HepG2 (cell line): ENCODE measurements at regions not wholly inside any gene's neighbourhood (a gene's known extent, or its start where the extent isn't known, plus 50 kb on each side); places are given as distances from the start of the nearest gene placed in this dataset.

Source experiments
- ATAC-seq: fragments of 200-7000 bp; cut with Tn5 transposase; 3 replicates; pipeline ENCODE4 v1.9.1; 2020; ENCODE audit warnings: mild to moderate bottlenecking, moderate library complexity
- BruUV-seq: library from RNA; stranded (reverse); fragments of 400-500 nt; replicated peaks from 2 replicates; lab custom pipeline; 2021; lab: Mats Ljungman, UMichigan
- CTCF ChIA-PET: fragments of 300-600 bp; formaldehyde crosslinking; extraction: SDS; loops from one replicate; lab custom pipeline; 2021; ENCODE audit warnings: low total read pairs, inconsistent platforms, low intra/inter-chr PET ratio; lab: Yijun Ruan, JAX
- POLR2A ChIA-PET: fragments of 350-600 bp; sonication (Branson Sonifier 250); formaldehyde crosslinking; loops from one replicate; lab custom pipeline; 2020; ENCODE audit warnings: antibody characterized with exemption, inconsistent platforms; lab: Yijun Ruan, JAX
- DNase-seq: peaks from one replicate; pipeline ENCODE4 v3.0.0-alpha.2; 2015; ENCODE audit warnings: low spot score
- FAIRE-seq: peaks from 3 replicates; lab custom pipeline; 2011; peaks lifted over from hg19 to GRCh38; lab: Jason Lieb, UNC
- H2AFZ ChIP-seq: one replicate; pipeline ENCODE4 v1.6.1; 2011; ENCODE audit warnings: low read length, inconsistent platforms
- H3K27ac ChIP-seq: fragments of 300-600 bp; 3 replicates; pipeline ENCODE4 v1.8.0; 2011; ENCODE audit warnings: mixed run types, mild to moderate bottlenecking, mixed read lengths, low read length, inconsistent platforms; ENCODE audit not compliant: insufficient read depth; ENCODE audit errors: extremely low read length
- H3K27me3 ChIP-seq, 2 experiments: fragments of 200-600 bp in 1 of 2; 2 replicates in 1 of 2; 3 replicates in 1 of 2; pipeline versions ENCODE4 v1.6.0 to v1.8.0; 2011; ENCODE audit warnings: low read length in 2 of 2, mild to moderate bottlenecking in 2 of 2, moderate library complexity in 2 of 2, inconsistent platforms in 1 of 2; ENCODE audit not compliant: insufficient read depth in 2 of 2, control insufficient read depth in 1 of 2
- H3K36me3 ChIP-seq, 2 experiments: fragments of 200-600 bp in 1 of 2; replicated peaks in 1 of 2; 2 replicates in 1 of 2; 3 replicates in 1 of 2; pipeline versions ENCODE4 v1.5.1 to v1.8.0; 2011; ENCODE audit warnings: low read length in 2 of 2, inconsistent platforms in 1 of 2; ENCODE audit not compliant: insufficient read depth in 2 of 2, control insufficient read depth in 1 of 2
- H3K4me1 ChIP-seq: 2 replicates; pipeline ENCODE4 v1.5.1; 2012; ENCODE audit warnings: low read length, inconsistent platforms; ENCODE audit not compliant: insufficient read depth
- H3K4me2 ChIP-seq: 2 replicates; pipeline ENCODE4 v1.6.0; 2011; ENCODE audit warnings: low read depth, low read length, inconsistent platforms
- H3K4me3 ChIP-seq, 3 experiments: fragments of 200-600 bp in 1 of 3; sonication (generic), shearing (Covaris generic) in 1 of 3; replicated peaks in 1 of 3; 2 replicates each; pipeline ENCODE4 v1.5.1; 2011 to 2016; ENCODE audit warnings: low read length in 3 of 3, inconsistent platforms in 2 of 3, low read depth in 2 of 3, mild to moderate bottlenecking in 2 of 3, control low read depth in 1 of 3, mixed read lengths in 1 of 3; ENCODE audit not compliant: insufficient read depth in 1 of 3
- H3K79me2 ChIP-seq: one replicate; pipeline ENCODE4 v1.6.1; 2011; ENCODE audit warnings: low read length, inconsistent platforms; ENCODE audit not compliant: insufficient read depth
- H3K9ac ChIP-seq: 2 replicates; pipeline ENCODE4 v1.6.0; 2011; ENCODE audit warnings: mild to moderate bottlenecking, low read depth, low read length, inconsistent platforms; ENCODE audit not compliant: insufficient read depth
- H3K9me3 ChIP-seq: 2 replicates; pipeline ENCODE4 v1.5.1; 2012; ENCODE audit warnings: mild to moderate bottlenecking, low read length
- H4K20me1 ChIP-seq: 2 replicates; pipeline ENCODE4 v1.6.0; 2011; ENCODE audit warnings: inconsistent platforms, mild to moderate bottlenecking, low read length, moderate library complexity; ENCODE audit not compliant: insufficient read depth
- HOXA3 ChIP-seq: sonication (generic); formaldehyde crosslinking; IDR thresholded peaks from 2 replicates; pipeline ENCODE4 v1.5.0; 2020; ENCODE audit warnings: missing genetic modification reagents
- KAT2B ChIP-seq: fragments of 150-350 bp; IDR thresholded peaks from 2 replicates; pipeline ENCODE4 v1.6.1; 2014; ENCODE audit warnings: low read depth, low read length, borderline replicate concordance
- SOX13 ChIP-seq, 3 experiments: fragments of 450-650 bp in 1 of 3; sonication (generic) in 1 of 3; formaldehyde crosslinking in 1 of 3; IDR thresholded peaks in 2 of 3; conservative IDR thresholded peaks in 1 of 3; 2 replicates each; pipeline versions ENCODE4 v1.5.0 to v1.6.1; 2016 to 2020; ENCODE audit warnings: antibody characterized with exemption in 1 of 3, mild to moderate bottlenecking in 1 of 3, missing compliant biosample characterization in 1 of 3, missing genetic modification reagents in 1 of 3, moderate library complexity in 1 of 3
- ZNF234 ChIP-seq: sonication (generic); formaldehyde crosslinking; conservative IDR thresholded peaks from 2 replicates; pipeline ENCODE4 v1.5.1; 2020; ENCODE audit warnings: mild to moderate bottlenecking, missing genetic modification reagents
- ZNF501 ChIP-seq: sonication (generic); formaldehyde crosslinking; IDR thresholded peaks from 2 replicates; pipeline ENCODE4 v1.5.1; 2020; ENCODE audit warnings: mild to moderate bottlenecking, moderate library complexity, missing genetic modification reagents
- WGBS: methylation state at CpG from one replicate; pipeline ENCODE4 v1.1.6; 2017; ENCODE audit warnings: low lambda C conversion rate; 5-methylcytosine and 5-hydroxymethylcytosine counted together
- in situ Hi-C: cut with HindIII; loops from 2 replicates; pipeline ENCODE4 v1.10.0; 2017; ENCODE audit warnings: low pct_unique_long_range_greater_than_20kb; ENCODE audit not compliant: extremely low pct_ligation_motif_present
- intact Hi-C: fragments of 100-400 bp; cut with micrococcal nuclease; formaldehyde crosslinking; loops from one replicate; pipeline ENCODE4 v1.10.0; 2022; ENCODE audit not compliant: unreplicated experiment
- TF ChIP-seq, protein P1 (sequence below): sonication (generic); formaldehyde crosslinking; IDR thresholded peaks from 2 replicates; pipeline ENCODE4 v1.5.1; 2020; ENCODE audit warnings: missing genetic modification reagents, mild to moderate bottlenecking, borderline replicate concordance
- TF ChIP-seq, protein P2 (sequence below): sonication (generic); formaldehyde crosslinking; IDR thresholded peaks from 2 replicates; pipeline ENCODE4 v1.4.0; 2020; ENCODE audit warnings: mild to moderate bottlenecking, missing genetic modification reagents
- TF ChIP-seq, protein P3 (sequence below): sonication (generic); formaldehyde crosslinking; IDR thresholded peaks from 2 replicates; pipeline ENCODE4 v1.4.0; 2020; ENCODE audit warnings: missing genetic modification reagents

DNA sequence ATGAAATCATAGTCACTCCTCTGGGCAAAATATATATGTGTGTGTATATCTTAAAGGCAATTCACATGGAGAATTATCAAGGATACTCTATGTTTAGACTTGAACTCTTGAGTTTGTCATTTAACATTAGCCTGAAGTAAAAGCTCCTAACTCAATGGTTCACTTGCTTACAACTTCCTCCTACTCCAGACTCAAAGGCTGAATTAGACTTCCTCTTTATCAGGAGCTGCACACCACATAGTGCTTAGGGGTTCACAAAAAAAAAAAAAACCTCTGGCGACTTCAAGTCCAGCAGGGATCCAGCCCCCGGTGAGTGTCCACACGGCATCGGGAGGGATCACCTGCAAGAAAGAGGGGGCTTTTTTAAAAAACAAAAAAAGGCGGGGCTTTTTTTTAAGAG is 68.2 kb upstream of the LSM14A start:
- Histone ChIP-seq H3K79me2 (no peaks in the 10 kb centered on the region), H3K36me3 (no peaks in the 10 kb centered on the region), H3K27ac (no peak overlapping the region), H3K27me3 (peaks cover 1 to 4% of the 10 kb centered on the region in 2 experiments; a peak in 2 of 5 replicates), H4K20me1 (no peaks in the 10 kb centered on the region), H3K4me1 (no peaks in the 10 kb centered on the region), H2AFZ (no peak overlapping the region)
- DNase-seq (no peak), ATAC-seq (no peak), FAIRE-seq (no peak)
- BruUV-seq = no TSS peak
- in situ Hi-C loops = no loop called here
- 42% methylated on average over 5 of the region's 5 CpGs for WGBS
- TF ChIP-seq SOX13 (IDR thresholded peaks at IDR 0.05) (no peak), SOX13 (CRISPR knock-in tag; conservative IDR thresholded peaks at IDR 0.05 in 1 of 2, IDR thresholded peaks at IDR 0.05 in 1 of 2) (no peak), ZNF501 (CRISPR knock-in tag) (no peak), ZNF234 (no peak), KAT2B (no peak), HOXA3 (CRISPR knock-in tag) (no peak)
- TF ChIP-seq, protein P1, sequence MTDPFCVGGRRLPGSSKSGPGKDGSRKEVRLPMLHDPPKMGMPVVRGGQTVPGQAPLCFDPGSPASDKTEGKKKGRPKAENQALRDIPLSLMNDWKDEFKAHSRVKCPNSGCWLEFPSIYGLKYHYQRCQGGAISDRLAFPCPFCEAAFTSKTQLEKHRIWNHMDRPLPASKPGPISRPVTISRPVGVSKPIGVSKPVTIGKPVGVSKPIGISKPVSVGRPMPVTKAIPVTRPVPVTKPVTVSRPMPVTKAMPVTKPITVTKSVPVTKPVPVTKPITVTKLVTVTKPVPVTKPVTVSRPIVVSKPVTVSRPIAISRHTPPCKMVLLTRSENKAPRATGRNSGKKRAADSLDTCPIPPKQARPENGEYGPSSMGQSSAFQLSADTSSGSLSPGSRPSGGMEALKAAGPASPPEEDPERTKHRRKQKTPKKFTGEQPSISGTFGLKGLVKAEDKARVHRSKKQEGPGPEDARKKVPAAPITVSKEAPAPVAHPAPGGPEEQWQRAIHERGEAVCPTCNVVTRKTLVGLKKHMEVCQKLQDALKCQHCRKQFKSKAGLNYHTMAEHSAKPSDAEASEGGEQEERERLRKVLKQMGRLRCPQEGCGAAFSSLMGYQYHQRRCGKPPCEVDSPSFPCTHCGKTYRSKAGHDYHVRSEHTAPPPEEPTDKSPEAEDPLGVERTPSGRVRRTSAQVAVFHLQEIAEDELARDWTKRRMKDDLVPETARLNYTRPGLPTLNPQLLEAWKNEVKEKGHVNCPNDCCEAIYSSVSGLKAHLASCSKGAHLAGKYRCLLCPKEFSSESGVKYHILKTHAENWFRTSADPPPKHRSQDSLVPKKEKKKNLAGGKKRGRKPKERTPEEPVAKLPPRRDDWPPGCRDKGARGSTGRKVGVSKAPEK = no peak
- TF ChIP-seq, protein P2, sequence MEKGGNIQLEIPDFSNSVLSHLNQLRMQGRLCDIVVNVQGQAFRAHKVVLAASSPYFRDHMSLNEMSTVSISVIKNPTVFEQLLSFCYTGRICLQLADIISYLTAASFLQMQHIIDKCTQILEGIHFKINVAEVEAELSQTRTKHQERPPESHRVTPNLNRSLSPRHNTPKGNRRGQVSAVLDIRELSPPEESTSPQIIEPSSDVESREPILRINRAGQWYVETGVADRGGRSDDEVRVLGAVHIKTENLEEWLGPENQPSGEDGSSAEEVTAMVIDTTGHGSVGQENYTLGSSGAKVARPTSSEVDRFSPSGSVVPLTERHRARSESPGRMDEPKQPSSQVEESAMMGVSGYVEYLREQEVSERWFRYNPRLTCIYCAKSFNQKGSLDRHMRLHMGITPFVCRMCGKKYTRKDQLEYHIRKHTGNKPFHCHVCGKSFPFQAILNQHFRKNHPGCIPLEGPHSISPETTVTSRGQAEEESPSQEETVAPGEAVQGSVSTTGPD = no peak
- TF ChIP-seq, protein P3, sequence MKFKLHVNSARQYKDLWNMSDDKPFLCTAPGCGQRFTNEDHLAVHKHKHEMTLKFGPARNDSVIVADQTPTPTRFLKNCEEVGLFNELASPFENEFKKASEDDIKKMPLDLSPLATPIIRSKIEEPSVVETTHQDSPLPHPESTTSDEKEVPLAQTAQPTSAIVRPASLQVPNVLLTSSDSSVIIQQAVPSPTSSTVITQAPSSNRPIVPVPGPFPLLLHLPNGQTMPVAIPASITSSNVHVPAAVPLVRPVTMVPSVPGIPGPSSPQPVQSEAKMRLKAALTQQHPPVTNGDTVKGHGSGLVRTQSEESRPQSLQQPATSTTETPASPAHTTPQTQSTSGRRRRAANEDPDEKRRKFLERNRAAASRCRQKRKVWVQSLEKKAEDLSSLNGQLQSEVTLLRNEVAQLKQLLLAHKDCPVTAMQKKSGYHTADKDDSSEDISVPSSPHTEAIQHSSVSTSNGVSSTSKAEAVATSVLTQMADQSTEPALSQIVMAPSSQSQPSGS (CRISPR knock-in tag) = no peak
- TF ChIP-seq, all 625 proteins: peak for 0
- no peak overlapping the region for H3K4me3 ChIP-seq
- POLR2A ChIA-PET = no interaction called here
- H3K9me3 ChIP-seq = no peaks in the 10 kb centered on the region
- H3K9ac ChIP-seq = no peak overlapping the region
- no peak overlapping the region for H3K4me2 ChIP-seq
- intact Hi-C loops = no loop called here
- CTCF ChIA-PET = no interaction called here
